Keratinocyte (primary cell): ENCODE measurements at regions not wholly inside any gene's neighbourhood (a gene's known extent, or its start where the extent isn't known, plus 50 kb on each side); places are given as distances from the start of the nearest gene placed in this dataset.
A peak's percentile ranks its signal among the peaks of the same experiment; 100 is the strongest.

ENCODE experiments used
- DNase-seq: peaks from one replicate; pipeline ENCODE4 v3.0.0-alpha.2; 2011; ENCODE audit warnings: low read depth, missing footprints, low spot score
- FAIRE-seq: peaks from 2 replicates; lab custom pipeline; 2011; peaks lifted over from hg19 to GRCh38; lab: Jason Lieb, UNC
- H2AFZ ChIP-seq: 2 replicates; pipeline ENCODE4 v1.6.0; 2012; ENCODE audit warnings: low read length, control low read depth, inconsistent platforms; ENCODE audit not compliant: control insufficient read depth
- H3K27ac ChIP-seq: 2 replicates; pipeline ENCODE4 v1.5.1; 2011; ENCODE audit warnings: low read length; ENCODE audit not compliant: control insufficient read depth, insufficient read depth
- H3K27me3 ChIP-seq: 3 replicates; pipeline ENCODE4 v1.6.0; 2011; ENCODE audit warnings: low read length; ENCODE audit not compliant: control insufficient read depth, insufficient read depth; ENCODE audit errors: extremely low read depth
- H3K36me3 ChIP-seq, 2 experiments: 2 replicates in 1 of 2; 3 replicates in 1 of 2; pipeline ENCODE4 v1.5.1; 2011; ENCODE audit warnings: low read length in 2 of 2, mild to moderate bottlenecking in 1 of 2; ENCODE audit not compliant: control insufficient read depth in 2 of 2, insufficient read depth in 2 of 2; ENCODE audit errors: extremely low read depth in 1 of 2
- H3K4me1 ChIP-seq: 3 replicates; pipeline ENCODE4 v1.5.1; 2011; ENCODE audit warnings: low read length; ENCODE audit not compliant: control insufficient read depth, insufficient read depth; ENCODE audit errors: extremely low read depth
- H3K4me2 ChIP-seq: 3 replicates; pipeline ENCODE4 v1.6.0; 2011; ENCODE audit warnings: low read depth, low read length; ENCODE audit not compliant: control insufficient read depth, insufficient read depth; ENCODE audit errors: extremely low read depth
- H3K4me3 ChIP-seq, 3 experiments: fragments of 200-600 bp in 1 of 3; sonication (generic) in 1 of 3; 2 replicates in 2 of 3; 3 replicates in 1 of 3; pipeline ENCODE4 v1.5.1; 2011 to 2016; ENCODE audit warnings: low read length in 3 of 3, mild to moderate bottlenecking in 3 of 3, control low read depth in 2 of 3, inconsistent platforms in 1 of 3, low read depth in 1 of 3, mixed read lengths in 1 of 3, mixed run types in 1 of 3, moderate library complexity in 1 of 3; ENCODE audit not compliant: control insufficient read depth in 2 of 3, insufficient read depth in 2 of 3; ENCODE audit errors: extremely low read depth in 1 of 3
- H3K79me2 ChIP-seq: 2 replicates; pipeline ENCODE4 v1.6.0; 2012; ENCODE audit warnings: low read length; ENCODE audit not compliant: control insufficient read depth, insufficient read depth
- H3K9ac ChIP-seq: 3 replicates; pipeline ENCODE4 v1.6.0; 2011; ENCODE audit warnings: low read length; ENCODE audit not compliant: control insufficient read depth, insufficient read depth; ENCODE audit errors: extremely low read depth
- H3K9me1 ChIP-seq: 3 replicates; pipeline ENCODE4 v1.6.0; 2011; ENCODE audit warnings: low read length; ENCODE audit not compliant: control insufficient read depth, insufficient read depth; ENCODE audit errors: extremely low read depth
- H3K9me3 ChIP-seq: 2 replicates; pipeline ENCODE4 v1.5.1; 2012; ENCODE audit warnings: low read depth, low read length; ENCODE audit not compliant: control insufficient read depth
- H4K20me1 ChIP-seq: 3 replicates; pipeline ENCODE4 v1.6.0; 2011; ENCODE audit warnings: low read length; ENCODE audit not compliant: control insufficient read depth, insufficient read depth; ENCODE audit errors: extremely low read depth
- CTCF ChIP-seq, 3 experiments: IDR thresholded peaks in 1 of 3; conservative IDR thresholded peaks in 1 of 3; optimal IDR thresholded peaks in 1 of 3; 2 replicates in 2 of 3; 3 replicates in 1 of 3; pipeline versions ENCODE3 to v1.5.1; 2011; ENCODE audit warnings: low read length in 3 of 3, mild to moderate bottlenecking in 3 of 3, moderate library complexity in 2 of 3, control low read depth in 1 of 3, inconsistent platforms in 1 of 3; ENCODE audit not compliant: insufficient read depth in 2 of 3; ENCODE audit errors: extremely low read depth in 1 of 3
- EZH2 ChIP-seq: IDR thresholded peaks from one replicate; pipeline ENCODE4 v1.6.1; 2012; ENCODE audit warnings: inconsistent platforms, mild to moderate bottlenecking, low read length, moderate library complexity
- dilution Hi-C: fragments of 300-500 bp; cut with MboI; formaldehyde crosslinking; loops from one replicate; pipeline ENCODE4 v1.7.0; 2020; ENCODE audit warnings: low sequenced_read_pairs; ENCODE audit not compliant: extremely low pct_ligation_motif_present

DNA sequence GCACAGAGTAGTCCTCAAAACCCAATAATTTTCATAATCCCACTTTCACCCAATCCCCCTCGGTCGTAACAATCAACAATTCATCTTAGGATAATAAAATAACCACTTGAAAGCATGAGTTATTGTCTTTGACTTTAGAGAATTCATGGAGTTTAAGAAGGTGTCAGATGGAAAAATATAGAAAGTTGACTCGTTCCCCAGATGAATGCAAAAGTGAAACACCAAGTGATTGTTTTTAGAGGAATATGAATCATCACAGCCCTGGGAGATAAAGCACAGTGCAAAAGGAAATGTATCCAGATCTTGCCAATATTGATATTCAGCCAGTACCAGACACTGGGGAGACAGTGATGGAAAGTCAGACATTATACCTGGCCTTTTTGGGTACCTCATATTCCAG is 860.5 kb downstream of the DHX35 start:
- no peaks in the 10 kb centered on the region for H4K20me1 ChIP-seq
- no peaks in the 10 kb centered on the region for H3K9me3 ChIP-seq
- DNase-seq, result no peak
- H3K27me3 ChIP-seq, result no peaks in the 10 kb centered on the region
- no peak overlapping the region for H3K4me2 ChIP-seq
- H3K4me3 ChIP-seq, result no peak overlapping the region
- H3K9ac ChIP-seq, result no peak overlapping the region
- peak; percentile 67 for FAIRE-seq
- H2AFZ ChIP-seq, result no peak overlapping the region
- no peaks in the 10 kb centered on the region for H3K79me2 ChIP-seq
- H3K9me1 ChIP-seq, result no peaks in the 10 kb centered on the region
- no peaks in the 10 kb centered on the region for H3K36me3 ChIP-seq
- dilution Hi-C loops, result no loop called here
- TF ChIP-seq EZH2 (no peak), CTCF (optimal IDR thresholded peaks at IDR 0.05 in 1 of 3, IDR thresholded peaks at IDR 0.05 in 1 of 3, conservative IDR thresholded peaks at IDR 0.05 in 1 of 3; ENCODE audit: extremely low read depth in 1 of 3, insufficient read depth in 2 of 3, low read length in 3 of 3) (no peak)
- no peak overlapping the region for H3K27ac ChIP-seq
- H3K4me1 ChIP-seq, result peaks cover 29% of the 10 kb centered on the region

- dilution Hi-C loops, result no loop called here
- no peaks in the 10 kb centered on the region for H3K27me3 ChIP-seq
- peaks cover 20% of the 10 kb centered on the region for H3K4me1 ChIP-seq
- no peaks in the 10 kb centered on the region for H4K20me1 ChIP-seq
- no peak overlapping the region for H3K9ac ChIP-seq
- H3K79me2 ChIP-seq, result no peaks in the 10 kb centered on the region
- H2AFZ ChIP-seq, result no peak overlapping the region
- H3K9me1 ChIP-seq, result no peaks in the 10 kb centered on the region
- TF ChIP-seq CTCF (optimal IDR thresholded peaks at IDR 0.05 in 1 of 3, IDR thresholded peaks at IDR 0.05 in 1 of 3, conservative IDR thresholded peaks at IDR 0.05 in 1 of 3; ENCODE audit: extremely low read depth in 1 of 3, insufficient read depth in 2 of 3, low read length in 3 of 3) (no peak), EZH2 (no peak)
- DNase-seq, result no peak
- H3K9me3 ChIP-seq, result no peaks in the 10 kb centered on the region
- no peak overlapping the region for H3K27ac ChIP-seq
- no peaks in the 10 kb centered on the region for H3K36me3 ChIP-seq
- no peak overlapping the region for H3K4me2 ChIP-seq
- peak; percentile 13 for FAIRE-seq
- H3K4me3 ChIP-seq, result no peak overlapping the region
These were observed 851.2 kb downstream of the DHX35 start for GRCh38 chr20:39813190-39813829.
